HG02870 (cell line): ENCODE measurements at regions not wholly inside any gene's neighbourhood (a gene's known extent, or its start where the extent isn't known, plus 50 kb on each side); places are given as distances from the start of the nearest gene placed in this dataset.
"Not testable (repeated sequence)": the region's sequence is repeated elsewhere in the genome, so short reads cannot be mapped to it uniquely, and the experiment has no call there.

ENCODE experiments used
- ATAC-seq: cut with Tn5 transposase; IDR thresholded peaks from one replicate; pipeline ENCODE4 v1.9.1; 2021; ENCODE audit warnings: mild to moderate bottlenecking, moderate library complexity; ENCODE audit not compliant: unreplicated experiment

DNA sequence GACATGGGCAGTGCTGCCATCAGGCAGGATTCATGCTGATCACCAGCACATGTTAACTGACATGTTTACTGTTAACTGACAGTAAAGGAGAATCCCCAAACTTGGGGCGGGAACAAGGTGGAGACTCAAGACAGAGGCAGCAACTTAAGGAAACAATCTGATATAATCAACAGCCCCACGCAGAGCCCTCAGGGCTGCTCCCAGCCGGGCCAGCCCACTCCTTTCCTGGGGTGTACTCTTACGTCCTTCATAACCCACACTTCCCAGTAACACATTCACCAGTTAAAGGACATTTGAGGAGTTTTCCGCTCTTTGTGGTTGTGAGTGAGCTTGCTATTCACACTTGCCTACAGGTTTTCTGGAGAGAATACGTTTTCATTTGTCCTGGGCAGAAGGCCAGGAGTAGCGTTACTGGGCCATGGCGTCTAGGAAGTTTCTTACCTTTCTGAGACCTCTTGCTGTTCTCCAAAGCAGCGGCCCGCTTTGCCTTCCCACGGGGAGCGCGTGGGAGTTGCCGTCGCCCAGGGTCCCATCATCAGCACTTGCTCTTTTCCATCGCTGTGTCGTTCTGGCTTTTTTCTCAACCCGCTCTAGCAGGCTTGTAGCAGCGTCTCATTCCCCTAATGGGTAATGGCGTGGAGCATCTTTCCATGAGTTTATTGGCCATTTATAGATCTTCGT lies 56.4 kb downstream of the FOXF2 start:
- ATAC-seq = no peak

DNA sequence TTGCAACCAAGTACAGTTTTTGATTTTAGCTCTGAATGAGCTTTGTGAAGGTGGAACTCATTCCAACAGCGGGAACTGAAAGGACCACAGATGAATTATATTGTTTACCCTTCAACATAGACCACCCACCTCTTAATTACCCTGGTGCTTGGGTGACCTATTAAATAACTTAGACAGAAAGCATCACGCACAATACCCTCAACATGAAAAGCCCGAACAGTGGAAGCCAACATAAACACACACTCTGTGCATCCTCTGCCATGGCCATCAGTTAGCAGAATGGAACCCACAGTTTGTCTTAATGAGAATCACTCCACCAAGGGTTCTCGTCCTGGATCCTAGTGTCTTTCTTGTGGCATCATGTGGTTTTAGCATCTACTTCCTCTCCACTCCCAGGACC lies 60.5 kb downstream of the FOXF2 start:
- no peak for ATAC-seq

DNA sequence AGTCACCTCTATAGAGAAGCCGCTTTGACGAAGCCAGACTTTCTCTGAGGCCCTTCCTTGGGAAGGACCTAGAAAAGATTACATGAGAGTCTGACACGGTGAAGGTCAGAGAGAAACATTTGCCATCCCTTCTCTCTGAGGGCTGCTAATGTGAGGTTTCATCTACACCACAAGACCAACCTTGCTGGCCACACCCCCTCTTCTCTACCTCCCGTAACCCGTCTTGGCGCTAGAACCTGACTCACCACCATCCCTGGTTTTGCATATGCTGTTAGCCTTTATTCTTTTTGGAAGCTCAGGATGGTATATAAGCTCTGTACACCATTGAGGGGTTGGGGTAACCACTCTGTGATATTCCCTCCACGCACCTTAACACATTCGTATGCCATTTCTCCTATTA lies 63.6 kb downstream of the FOXF2 start:
- no peak for ATAC-seq

DNA sequence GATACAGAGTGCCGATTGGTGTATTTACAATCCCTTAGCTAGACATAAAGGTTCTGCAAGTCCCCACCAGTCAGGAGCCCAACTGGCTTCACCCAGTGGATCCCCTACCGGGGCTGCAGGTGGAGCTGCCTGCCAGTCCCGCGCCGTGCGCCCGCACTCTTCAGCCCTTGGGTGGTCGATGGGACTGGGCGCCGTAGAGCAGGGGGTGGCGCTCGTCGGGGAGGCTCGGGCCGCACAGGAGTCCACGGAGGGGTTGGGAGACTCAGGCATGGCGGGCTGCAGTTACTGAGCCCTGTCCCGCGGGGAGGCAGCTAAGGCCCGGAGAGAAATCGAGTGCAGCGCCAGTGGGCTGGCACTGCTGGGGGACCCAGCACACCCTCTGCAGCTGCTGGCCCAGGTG lies 67.4 kb downstream of the FOXF2 start:
- ATAC-seq = not testable (repeated sequence)

DNA sequence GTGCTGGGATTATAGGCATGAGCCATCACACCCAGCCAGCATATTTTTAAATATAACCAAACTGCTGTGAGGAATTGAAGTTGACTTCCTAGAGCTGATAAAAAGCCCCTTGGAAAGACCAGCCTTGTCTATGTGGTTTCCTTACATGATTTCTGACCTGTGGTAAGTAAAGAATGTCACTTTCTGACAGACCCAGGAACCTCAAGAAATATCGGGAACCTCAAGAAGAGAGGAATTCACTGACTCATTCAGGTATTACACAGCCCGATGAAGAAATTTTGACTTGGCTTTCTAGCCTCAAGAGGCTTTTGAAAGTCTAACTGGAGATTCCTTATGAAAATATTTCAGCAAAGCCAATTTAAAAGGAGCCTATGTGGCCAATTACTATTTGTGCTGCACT lies 71.8 kb downstream of the FOXF2 start:
- ATAC-seq = no peak

DNA sequence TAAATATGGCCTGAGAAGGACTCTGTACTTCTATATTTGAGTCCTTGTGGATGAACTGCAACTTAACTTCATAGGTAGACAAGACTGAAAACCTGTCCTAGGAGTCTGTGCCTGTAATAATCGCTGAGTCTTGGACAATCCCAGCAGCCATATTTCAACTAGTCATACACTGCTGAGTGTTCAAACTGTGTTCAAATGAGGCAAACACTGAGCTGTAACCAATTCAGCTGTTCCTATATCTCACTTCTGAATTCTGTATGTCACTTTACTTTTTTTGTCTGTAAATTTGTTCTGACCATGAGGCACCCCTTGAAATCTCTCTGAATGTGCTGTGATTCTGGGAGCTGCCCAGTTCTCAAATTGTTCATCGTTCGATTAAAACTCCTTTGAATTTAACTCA lies 72.4 kb downstream of the FOXF2 start:
- ATAC-seq = no peak

DNA sequence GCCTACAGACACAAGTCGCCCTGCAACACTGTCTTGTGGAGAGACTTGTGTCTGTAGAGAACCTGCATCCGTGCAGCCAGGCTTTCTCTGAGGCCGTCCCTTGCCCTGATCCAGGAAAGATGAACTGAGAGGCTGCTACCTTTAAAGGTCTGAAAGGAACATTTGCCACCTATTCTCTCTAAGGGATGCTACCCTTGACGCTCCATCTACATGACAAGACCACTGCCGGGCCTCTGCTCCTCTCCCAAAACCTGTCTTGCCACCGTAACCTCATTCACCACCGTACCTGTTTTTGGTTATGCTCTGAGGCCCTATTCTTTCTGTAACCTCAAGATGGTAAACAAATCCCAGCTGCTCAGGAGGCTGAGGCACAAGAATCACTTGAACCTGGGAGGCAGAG lies 73.9 kb downstream of the FOXF2 start:
- no peak for ATAC-seq

DNA sequence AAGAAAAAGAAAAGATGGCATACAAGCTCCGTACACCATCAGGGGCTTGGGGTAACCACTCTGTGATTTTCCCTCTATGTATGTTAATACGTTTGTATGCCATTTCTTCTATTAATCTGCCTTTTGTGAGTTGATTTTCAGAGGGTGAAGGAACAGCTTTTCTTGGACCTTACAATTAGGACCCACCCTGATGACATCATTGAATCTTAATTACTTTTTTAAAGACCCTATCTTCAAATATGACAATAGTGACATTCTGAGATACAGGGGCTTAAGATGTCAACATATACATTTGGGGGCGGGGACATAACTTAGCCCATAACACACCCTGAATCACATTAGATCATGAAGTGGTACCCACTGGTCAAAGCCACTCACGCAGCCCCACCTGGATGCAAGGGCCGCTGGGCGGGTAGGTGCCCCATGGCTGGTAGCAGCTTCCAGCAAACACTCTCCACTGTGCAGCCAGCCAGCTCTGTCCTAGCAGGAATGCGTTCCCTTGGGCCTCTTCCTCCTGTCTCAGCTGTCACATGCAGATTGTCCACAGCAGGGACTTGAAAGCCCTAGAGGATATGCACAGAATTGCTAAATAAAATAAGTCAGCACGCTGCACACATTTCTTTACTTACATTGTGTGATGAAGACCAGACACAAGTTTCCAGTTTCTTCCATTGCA lies 74.5 kb downstream of the FOXF2 start:
- no peak for ATAC-seq

DNA sequence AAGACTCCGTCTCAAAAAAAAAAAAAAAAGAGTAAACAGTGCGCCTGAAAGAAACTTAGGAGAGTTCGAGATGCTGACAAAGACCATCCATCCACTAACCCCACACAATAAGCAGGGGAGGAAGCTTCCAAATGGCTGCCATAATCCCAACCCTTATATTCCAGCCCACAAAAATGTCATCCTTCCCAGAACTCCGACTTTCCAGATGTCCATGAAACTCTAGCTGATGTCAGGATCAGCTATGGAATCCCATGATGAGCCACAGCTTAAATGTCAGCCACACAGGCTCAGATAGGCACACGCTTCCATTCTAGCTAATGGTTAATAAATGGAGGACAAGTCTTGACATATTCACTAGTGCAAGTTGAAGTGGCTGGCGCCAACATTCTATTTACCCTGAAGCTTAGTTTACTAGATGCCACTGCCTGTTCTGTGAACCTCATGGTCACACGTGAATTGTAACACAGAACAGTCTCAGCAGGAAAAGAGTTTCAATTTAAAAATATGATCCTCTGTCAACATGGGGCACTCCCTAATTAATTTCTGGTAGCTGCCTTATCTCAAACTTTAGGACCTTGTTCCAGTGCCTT lies 75.5 kb downstream of the FOXF2 start:
- no peak for ATAC-seq

DNA sequence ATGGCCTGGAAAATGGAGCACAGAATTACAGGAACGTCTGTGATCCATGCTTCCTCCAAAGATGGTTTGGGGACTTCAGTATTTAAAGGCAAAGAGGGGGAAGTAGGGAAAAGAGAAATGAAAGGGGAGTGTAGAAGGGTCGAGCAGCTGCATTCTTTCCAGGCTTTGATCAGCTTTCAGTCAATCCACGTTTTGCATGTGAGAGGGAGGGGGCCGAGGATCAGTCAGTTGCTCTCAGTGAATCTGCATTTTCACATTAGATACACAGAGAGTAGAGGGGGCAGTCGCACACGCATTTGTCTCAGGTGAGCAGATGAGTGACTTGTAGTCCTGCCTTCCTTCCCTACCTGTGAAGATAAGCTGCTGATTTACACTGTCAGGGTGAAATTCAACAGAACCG lies 78.8 kb downstream of the FOXF2 start:
- ATAC-seq = no peak

DNA sequence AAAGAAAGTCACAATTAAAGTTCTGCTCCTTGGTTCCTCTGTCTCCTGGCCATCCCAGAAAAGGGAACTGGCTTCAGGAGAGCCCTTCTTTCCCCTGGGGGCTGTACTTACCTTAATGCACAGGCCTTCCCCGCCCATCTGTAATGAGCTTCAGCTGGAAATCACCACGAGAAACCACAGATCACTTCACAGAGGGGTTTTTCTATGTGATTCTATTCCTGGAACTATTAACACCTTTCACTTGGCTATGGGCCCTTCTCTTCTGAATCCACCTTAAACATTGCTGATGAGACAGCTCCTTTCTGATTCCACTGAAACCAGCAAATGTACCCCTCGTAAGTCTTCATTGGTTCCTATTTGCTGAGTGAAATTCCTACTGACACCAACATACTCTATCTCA lies 80.7 kb downstream of the FOXF2 start:
- ATAC-seq = no peak

DNA sequence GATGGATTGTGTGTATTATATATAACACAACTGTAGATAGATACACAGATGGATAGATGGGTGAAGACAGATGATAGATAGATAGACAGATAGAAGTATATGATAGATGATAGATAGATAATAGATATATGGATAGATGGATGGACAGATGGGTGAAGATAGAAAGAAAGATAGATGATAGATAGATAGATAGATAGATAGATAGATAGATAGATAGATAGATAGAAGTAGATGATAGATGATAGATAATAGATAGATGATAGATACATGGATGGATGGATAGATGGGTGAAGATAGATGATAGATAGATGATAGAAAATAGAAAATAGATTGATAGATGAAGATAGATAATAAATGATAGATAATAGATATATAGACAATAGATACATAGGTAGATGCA lies 83.3 kb downstream of the FOXF2 start:
- ATAC-seq = no peak

DNA sequence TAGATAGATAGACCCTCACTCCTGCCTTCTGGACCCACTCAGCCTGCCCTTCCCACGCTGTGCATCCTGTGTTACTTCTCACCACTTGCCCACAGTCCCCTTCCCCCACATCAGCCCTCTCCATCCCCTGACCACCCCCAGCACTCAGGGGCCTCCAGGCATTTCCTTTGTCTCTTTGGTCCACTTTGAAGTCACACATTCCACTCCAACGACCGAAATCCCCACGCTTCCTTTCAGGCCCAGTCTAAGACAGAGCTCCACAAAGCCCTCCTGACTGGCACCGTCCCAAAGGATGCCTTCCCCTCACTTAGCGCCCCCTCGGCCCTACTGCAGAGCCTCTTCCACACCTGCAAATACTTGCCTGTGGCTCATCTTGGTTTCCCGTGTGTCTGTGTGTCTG lies 83.8 kb downstream of the FOXF2 start:
- no peak for ATAC-seq

DNA sequence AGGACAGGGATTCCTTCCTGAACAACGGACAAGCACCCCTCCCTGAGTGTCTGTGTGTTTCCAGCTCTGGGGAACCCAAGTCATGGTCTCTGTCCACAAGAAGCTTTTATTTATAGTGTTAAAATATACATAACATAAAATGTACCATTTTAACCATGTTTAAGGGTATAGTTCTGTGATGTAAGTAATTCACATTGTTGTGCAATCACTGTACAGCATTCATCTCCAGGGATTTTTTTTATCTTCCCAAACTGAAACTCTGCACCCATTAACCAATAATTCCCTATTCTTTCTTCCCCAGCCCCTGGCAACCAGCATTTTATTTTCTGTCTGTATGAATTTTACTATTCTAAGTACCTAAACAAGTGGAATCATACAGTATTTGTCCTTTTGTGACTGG lies 84.2 kb downstream of the FOXF2 start:
- no peak for ATAC-seq

DNA sequence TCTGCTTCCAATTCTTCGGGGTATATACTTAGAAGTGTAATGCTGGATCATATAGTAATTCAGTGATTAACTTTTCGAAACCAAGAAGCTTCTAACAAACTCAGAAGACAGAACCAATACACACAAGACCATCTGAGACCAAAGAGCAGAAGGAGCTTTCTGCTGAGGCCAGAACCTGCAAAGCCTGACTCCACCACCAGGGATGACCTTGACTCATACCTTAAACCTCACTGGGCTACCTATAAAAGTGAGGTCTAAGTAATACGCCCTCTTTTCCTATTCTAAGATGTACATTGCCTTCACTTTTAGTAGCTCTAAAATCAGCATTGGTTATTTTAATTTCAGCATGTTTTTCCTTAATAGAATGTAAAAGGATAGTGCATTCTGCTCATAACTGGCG lies 84.8 kb downstream of the FOXF2 start:
- no peak for ATAC-seq

DNA sequence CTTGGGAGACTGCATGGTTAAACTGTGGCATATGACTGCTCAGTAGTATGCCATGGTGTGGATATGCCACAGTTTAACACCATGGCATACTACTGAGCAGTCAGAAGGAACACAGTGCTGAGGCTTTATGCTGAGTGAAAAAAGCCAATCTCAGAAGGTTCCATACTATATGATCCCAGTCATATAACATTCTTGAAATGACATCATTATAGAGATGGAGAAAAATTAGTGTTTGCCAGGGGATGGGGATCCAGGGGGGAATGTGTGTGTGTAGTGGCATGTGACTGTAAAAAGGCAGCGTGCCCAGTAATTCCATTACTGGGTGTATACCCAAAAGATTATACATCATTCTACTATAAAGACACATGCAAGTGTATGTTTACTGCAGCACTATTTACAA lies 85.8 kb downstream of the FOXF2 start:
- ATAC-seq = no peak

DNA sequence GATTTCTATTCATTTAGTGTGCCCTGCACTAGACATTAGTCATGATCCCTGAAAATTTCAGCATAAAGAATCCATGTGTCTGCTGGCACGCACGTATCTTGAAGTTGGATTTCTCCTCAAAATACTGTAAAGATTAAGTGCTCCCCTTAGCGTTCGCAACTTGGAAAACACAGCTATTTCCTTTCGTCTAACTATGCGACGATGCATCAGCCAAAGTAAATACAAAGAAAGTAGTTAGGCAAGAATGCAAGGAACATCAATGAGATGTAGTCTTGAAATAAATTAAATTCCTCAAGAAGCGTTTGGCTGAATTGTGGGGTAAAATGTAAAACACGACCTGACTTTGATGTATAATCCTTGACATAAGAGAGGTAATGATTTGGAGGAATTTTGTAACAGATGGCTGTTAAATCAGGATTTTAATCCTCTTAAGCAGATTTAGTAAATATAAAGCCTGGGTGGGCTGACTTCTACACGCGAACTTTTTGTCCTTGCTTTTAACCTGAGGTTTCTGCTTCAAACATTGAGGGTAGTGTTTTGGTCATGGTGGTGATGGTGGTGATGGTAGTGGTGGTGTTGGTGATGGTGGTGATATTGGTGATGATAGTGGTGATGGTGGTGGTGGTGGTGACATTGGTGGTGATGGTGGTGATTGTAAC lies 88.2 kb downstream of the FOXF2 start:
- no peak for ATAC-seq

DNA sequence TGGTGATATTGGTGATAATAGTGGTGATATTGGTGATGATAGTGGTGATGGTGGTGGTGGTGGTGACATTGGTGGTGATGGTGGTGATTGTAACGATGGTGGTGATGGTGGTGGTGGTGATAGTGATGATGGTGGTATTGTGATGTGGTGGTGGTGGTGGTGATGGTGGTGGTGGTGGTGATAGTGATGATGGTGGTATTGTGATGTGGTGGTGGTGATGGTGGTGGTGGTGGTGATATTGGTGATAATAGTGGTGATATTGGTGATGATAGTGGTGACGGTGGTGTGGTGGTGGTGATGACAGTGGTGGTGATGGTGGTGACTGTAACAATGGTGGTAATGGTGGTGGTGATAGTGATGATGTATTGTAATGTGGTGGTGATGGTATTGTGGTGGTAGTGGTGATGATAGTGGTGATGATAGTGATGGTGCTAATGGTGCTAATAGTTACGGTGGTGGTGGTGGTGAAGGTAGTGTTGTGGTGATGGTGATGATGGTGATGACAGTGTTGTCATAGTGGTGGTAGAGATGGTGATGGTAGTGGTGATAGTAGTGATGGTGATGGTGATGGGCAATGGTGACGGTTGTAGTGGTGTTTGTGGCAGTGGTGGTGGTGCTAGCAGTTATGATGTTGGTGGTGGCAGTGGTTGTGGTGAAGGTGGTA lies 88.9 kb downstream of the FOXF2 start:
- ATAC-seq = not testable (repeated sequence)

DNA sequence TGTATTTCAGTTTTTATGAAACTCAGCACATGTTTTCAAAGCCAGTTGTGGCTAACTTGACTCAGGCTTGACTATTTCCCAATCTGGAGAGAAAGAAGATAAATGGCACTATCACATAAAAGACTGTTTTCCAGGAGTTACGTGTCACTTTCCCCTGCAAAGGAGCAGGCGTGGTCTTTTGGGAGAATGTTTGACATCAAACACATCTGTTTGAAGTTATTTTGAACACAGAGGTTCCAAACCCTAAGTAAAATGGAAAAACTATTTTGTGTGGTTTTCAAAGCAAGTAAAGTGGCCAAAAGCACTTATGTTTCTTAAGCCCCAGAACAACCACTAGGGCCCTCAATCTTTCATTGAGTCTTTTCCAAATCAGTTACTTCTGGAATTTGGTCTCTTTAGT lies 89.7 kb downstream of the FOXF2 start:
- no peak for ATAC-seq

DNA sequence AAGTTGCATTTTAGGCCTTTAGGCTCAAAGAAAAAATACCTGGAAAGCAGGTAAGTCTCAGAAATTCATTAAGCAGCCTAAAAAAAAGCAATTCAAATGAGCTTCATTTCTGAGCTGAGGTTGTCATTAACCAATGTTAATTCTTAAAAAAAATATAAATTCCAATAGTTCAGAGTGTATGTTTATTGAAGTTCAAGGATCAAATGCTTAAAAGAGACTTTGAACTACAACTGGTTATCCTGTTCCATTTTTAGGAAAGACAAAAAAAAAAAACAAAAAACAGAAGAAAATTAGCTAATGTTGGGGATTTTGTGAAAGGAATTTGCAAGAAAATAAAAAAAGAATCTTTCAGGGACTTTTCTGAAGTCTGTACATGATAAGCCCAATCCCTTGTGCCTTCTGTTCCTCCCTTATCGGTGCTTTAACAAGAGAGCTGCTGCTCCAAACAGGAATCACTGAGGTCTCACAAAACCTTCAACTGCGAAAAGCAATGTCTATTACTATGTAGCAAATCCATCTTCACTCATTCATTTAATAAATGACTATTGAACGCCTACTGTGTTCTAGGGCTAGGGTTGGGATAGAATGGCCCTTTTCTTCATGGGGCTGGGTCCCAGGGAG lies 90.3 kb downstream of the FOXF2 start:
- ATAC-seq = no peak

DNA sequence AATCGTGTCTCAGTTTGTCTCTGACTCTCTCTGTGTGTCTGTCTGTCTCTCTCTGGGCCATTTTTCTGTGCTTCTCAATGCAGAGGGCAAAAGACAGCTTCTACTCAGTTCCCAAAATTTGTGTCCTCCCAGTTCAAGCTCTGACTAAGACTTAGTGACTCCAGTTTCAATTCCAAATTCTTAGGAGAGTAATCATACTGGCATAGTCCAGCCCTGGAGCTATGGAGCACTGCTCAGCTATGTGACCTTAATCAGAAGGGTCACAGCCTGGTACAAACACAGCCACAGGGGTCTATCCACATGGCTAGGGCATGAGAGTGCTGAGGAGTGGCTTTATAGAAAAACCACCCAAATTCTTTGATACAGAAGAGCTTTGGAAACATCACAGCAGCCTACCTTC lies 91.9 kb downstream of the FOXF2 start:
- no peak for ATAC-seq
